SK-N-DZ (cell line): ENCODE measurements at regions not wholly inside any gene's neighbourhood (a gene's known extent, or its start where the extent isn't known, plus 50 kb on each side); places are given as distances from the start of the nearest gene placed in this dataset.

ENCODE experiments used
- DNase-seq: peaks from one replicate; pipeline ENCODE4 v3.0.0-alpha.2; 2015; ENCODE audit warnings: low spot score

GRCh38 chr11:131044851-131045250 lies 128.6 kb upstream of the SNX19 start:
- no peak for DNase-seq

GRCh38 chr11:131052367-131052766 lies 136.1 kb upstream of the SNX19 start:
- DNase-seq, result no peak

GRCh38 chr11:131056036-131056435 lies 139.8 kb upstream of the SNX19 start:
- DNase-seq, result no peak

GRCh38 chr11:131063638-131064037 lies 147.4 kb upstream of the SNX19 start:
- no peak for DNase-seq

GRCh38 chr11:131064373-131064991 lies 148.2 kb upstream of the SNX19 start:
- peak; percentile 21 for DNase-seq

- DNase-seq, result no peak
Observed at GRCh38 chr11:131065435-131066413, 149.4 kb upstream of the SNX19 start.

GRCh38 chr11:131066551-131066950 lies 150.3 kb upstream of the SNX19 start:
- no peak for DNase-seq

GRCh38 chr11:131070365-131070764 lies 154.1 kb upstream of the SNX19 start:
- no peak for DNase-seq

- no peak for DNase-seq
Observed at GRCh38 chr11:131073167-131073566, 156.9 kb upstream of the SNX19 start.

- DNase-seq, result no peak
Observed at GRCh38 chr11:131074573-131074972, 158.3 kb upstream of the SNX19 start.

- no peak for DNase-seq
Observed at GRCh38 chr11:131077340-131077739, 161.1 kb upstream of the SNX19 start.

- DNase-seq, result no peak
Observed at GRCh38 chr11:131079036-131079435, 162.8 kb upstream of the SNX19 start.

- no peak for DNase-seq
Observed at GRCh38 chr11:131089727-131090245, 173.5 kb upstream of the SNX19 start.

- no peak for DNase-seq
Observed at GRCh38 chr11:131092469-131092868, 176.2 kb upstream of the SNX19 start.

- DNase-seq, result no peak
Observed at GRCh38 chr11:131094827-131095226, 178.5 kb upstream of the SNX19 start.

GRCh38 chr11:131095511-131096185 lies 179.4 kb upstream of the SNX19 start:
- no peak for DNase-seq

GRCh38 chr11:131099013-131099412 lies 182.7 kb upstream of the SNX19 start:
- no peak for DNase-seq

GRCh38 chr11:131099746-131100145 lies 183.5 kb upstream of the SNX19 start:
- no peak for DNase-seq

- DNase-seq, result no peak
Observed at GRCh38 chr11:131108760-131109159, 192.5 kb upstream of the SNX19 start.

GRCh38 chr11:131109257-131109656 lies 193.0 kb upstream of the SNX19 start:
- DNase-seq, result no peak

- DNase-seq, result no peak
Observed at GRCh38 chr11:131109790-131110189, 193.5 kb upstream of the SNX19 start.

- no peak for DNase-seq
Observed at GRCh38 chr11:131111775-131112174, 195.5 kb upstream of the SNX19 start.
